H1 (cell line): ENCODE measurements at regions not wholly inside any gene's neighbourhood (a gene's known extent, or its start where the extent isn't known, plus 50 kb on each side); places are given as distances from the start of the nearest gene placed in this dataset.

Source experiments
- BRCA1 ChIP-seq: IDR thresholded peaks from 2 replicates; pipeline ENCODE4 v1.6.1; 2012; ENCODE audit warnings: low read depth, low read length, improper control_type of control experiment
- CREB1 ChIP-seq: IDR thresholded peaks from 2 replicates; pipeline ENCODE4 v1.6.1; 2012; ENCODE audit warnings: inconsistent platforms
- FOSL1 ChIP-seq: IDR thresholded peaks from 2 replicates; pipeline ENCODE4 v1.6.1; 2011; ENCODE audit warnings: mild to moderate bottlenecking, low read depth, low read length, moderate library complexity; ENCODE audit not compliant: insufficient read depth
- RAD21 ChIP-seq, 2 experiments: IDR thresholded peaks in 1 of 2; conservative IDR thresholded peaks in 1 of 2; 2 replicates each; pipeline ENCODE4 v1.6.1; 2011; ENCODE audit warnings: low read depth in 2 of 2, low read length in 2 of 2, improper control_type of control experiment in 1 of 2, inconsistent platforms in 1 of 2, mild to moderate bottlenecking in 1 of 2, moderate library complexity in 1 of 2
- RNF2 ChIP-seq: fragments of 200-900, 300-1000 bp; sonication (generic); IDR thresholded peaks from 2 replicates; pipeline ENCODE4 v1.7.1; 2016; ENCODE audit warnings: borderline replicate concordance, low read depth, mild to moderate bottlenecking, antibody characterized with exemption, low read length; ENCODE audit not compliant: poor library complexity, severe bottlenecking; ENCODE audit errors: missing control alignments
- TEAD4 ChIP-seq: IDR thresholded peaks from 2 replicates; pipeline ENCODE4 v1.6.1; 2012; ENCODE audit warnings: low read depth, low read length, inconsistent platforms, mixed read lengths

- no peak for TF ChIP-seq RNF2
- no peak for TF ChIP-seq RAD21 (IDR thresholded peaks at IDR 0.05 in 1 of 2, conservative IDR thresholded peaks at IDR 0.05 in 1 of 2; ENCODE audit: low read depth in 2 of 2, low read length in 2 of 2)
- no peak for TF ChIP-seq TEAD4
- TF ChIP-seq CREB1, result no peak
- no peak for TF ChIP-seq FOSL1
- no peak for TF ChIP-seq BRCA1
Observed at GRCh38 chr20:24388828-24389380, 80.5 kb upstream of the SYNDIG1 start (continued).
